H9 (cell line): ENCODE measurements at regions not wholly inside any gene's neighbourhood (a gene's known extent, or its start where the extent isn't known, plus 50 kb on each side); places are given as distances from the start of the nearest gene placed in this dataset.

ENCODE experiments used
- DNase-seq: peaks from one replicate; pipeline ENCODE4 v3.0.0-alpha.2; 2017
- H2AFZ ChIP-seq: one replicate; pipeline ENCODE4 v1.6.1; 2013; ENCODE audit warnings: mild to moderate bottlenecking, low read length, control low read depth, moderate library complexity
- H2AK5ac ChIP-seq: 2 replicates; pipeline ENCODE4 v1.6.1; 2013; ENCODE audit warnings: low read length, control low read depth, mixed read lengths; ENCODE audit not compliant: insufficient read length
- H2BK120ac ChIP-seq: one replicate; pipeline ENCODE4 v1.6.1; 2013; ENCODE audit warnings: low read depth, mild to moderate bottlenecking, low read length, control low read depth, inconsistent platforms; ENCODE audit not compliant: poor library complexity, severe bottlenecking
- H2BK12ac ChIP-seq: 2 replicates; pipeline ENCODE4 v1.6.1; 2013; ENCODE audit warnings: low read length, control low read depth, mixed read lengths, low read depth; ENCODE audit not compliant: insufficient read length
- H2BK15ac ChIP-seq: 2 replicates; pipeline ENCODE4 v1.6.1; 2013; ENCODE audit warnings: low read depth, low read length, control low read depth
- H2BK20ac ChIP-seq: one replicate; pipeline ENCODE4 v1.6.1; 2013; ENCODE audit warnings: low read depth, mild to moderate bottlenecking, low read length, control low read depth, inconsistent platforms; ENCODE audit not compliant: poor library complexity, severe bottlenecking
- H2BK5ac ChIP-seq: 2 replicates; pipeline ENCODE4 v1.6.1; 2013; ENCODE audit warnings: low read length, control low read depth, mixed read lengths; ENCODE audit not compliant: insufficient read length
- H3K14ac ChIP-seq: 2 replicates; pipeline ENCODE4 v1.6.1; 2013; ENCODE audit warnings: low read length, control low read depth; ENCODE audit not compliant: insufficient read depth
- H3K18ac ChIP-seq: 2 replicates; pipeline ENCODE4 v1.6.1; 2013; ENCODE audit warnings: low read depth, mild to moderate bottlenecking, mixed read lengths, low read length, control low read depth; ENCODE audit not compliant: insufficient read length
- H3K23ac ChIP-seq: 2 replicates; pipeline ENCODE4 v1.6.1; 2013; ENCODE audit warnings: low read length, control low read depth, mixed read lengths, low read depth; ENCODE audit not compliant: insufficient read length
- H3K23me2 ChIP-seq: 2 replicates; pipeline ENCODE4 v1.6.1; 2013; ENCODE audit warnings: low read depth, mild to moderate bottlenecking, mixed read lengths, low read length, control low read depth; ENCODE audit not compliant: insufficient read length, poor library complexity, severe bottlenecking
- H3K27ac ChIP-seq: 2 replicates; pipeline ENCODE4 v1.5.1; 2013; ENCODE audit warnings: low read length, control low read depth, mixed read lengths, low read depth; ENCODE audit not compliant: insufficient read length
- H3K27me3 ChIP-seq: 2 replicates; pipeline ENCODE4 v1.6.1; 2013; ENCODE audit warnings: low read length, control low read depth, inconsistent platforms; ENCODE audit not compliant: insufficient read depth
- H3K4ac ChIP-seq: 2 replicates; pipeline ENCODE4 v1.6.1; 2013; ENCODE audit warnings: low read depth, mild to moderate bottlenecking, control low read depth, inconsistent platforms, low read length, moderate library complexity
- H3K4me1 ChIP-seq: 2 replicates; pipeline ENCODE4 v1.6.1; 2013; ENCODE audit warnings: low read length, control low read depth, inconsistent platforms; ENCODE audit not compliant: insufficient read depth
- H3K4me2 ChIP-seq: 2 replicates; pipeline ENCODE4 v1.6.1; 2013; ENCODE audit warnings: low read length, control low read depth, mixed read lengths; ENCODE audit not compliant: insufficient read length, insufficient read depth
- H3K56ac ChIP-seq: 2 replicates; pipeline ENCODE4 v1.6.1; 2013; ENCODE audit warnings: low read depth, mild to moderate bottlenecking, mixed read lengths, low read length, control low read depth; ENCODE audit not compliant: insufficient read length
- H3K79me1 ChIP-seq: 2 replicates; pipeline ENCODE4 v1.6.1; 2013; ENCODE audit warnings: low read depth, mild to moderate bottlenecking, moderate library complexity, low read length, control low read depth, inconsistent platforms; ENCODE audit not compliant: insufficient read depth, poor library complexity, severe bottlenecking
- H3K79me2 ChIP-seq: 2 replicates; pipeline ENCODE4 v1.6.1; 2013; ENCODE audit warnings: low read length, control low read depth, inconsistent platforms; ENCODE audit not compliant: insufficient read depth
- H3K9ac ChIP-seq: 2 replicates; pipeline ENCODE4 v1.6.1; 2013; ENCODE audit warnings: low read length, control low read depth, mixed read lengths; ENCODE audit not compliant: insufficient read length; ENCODE audit errors: extremely low read depth
- H3K9me3 ChIP-seq: one replicate; pipeline ENCODE4 v1.6.1; 2013; ENCODE audit warnings: low read depth, low read length, inconsistent platforms; ENCODE audit not compliant: control insufficient read depth
- H3T11ph ChIP-seq: one replicate; pipeline ENCODE4 v1.6.1; 2013; ENCODE audit warnings: mild to moderate bottlenecking, low read length, control low read depth, inconsistent platforms
- H4K20me1 ChIP-seq: one replicate; pipeline ENCODE4 v1.6.1; 2013; ENCODE audit not compliant: control insufficient read depth, insufficient read length, insufficient read depth
- H4K5ac ChIP-seq: 2 replicates; pipeline ENCODE4 v1.6.1; 2013; ENCODE audit warnings: low read depth, mild to moderate bottlenecking, mixed read lengths, low read length, control low read depth; ENCODE audit not compliant: insufficient read length
- H4K8ac ChIP-seq: replicated peaks from 2 replicates; pipeline ENCODE4 v1.6.1; 2013; ENCODE audit warnings: low read length, control low read depth, mixed read lengths, low read depth; ENCODE audit not compliant: insufficient read length
- H4K91ac ChIP-seq: 2 replicates; pipeline ENCODE4 v1.6.1; 2013; ENCODE audit warnings: low read depth, mild to moderate bottlenecking, moderate library complexity, mixed read lengths, low read length, control low read depth; ENCODE audit not compliant: insufficient read length
- H3K27ac Mint-ChIP-seq, 3 experiments: 2 replicates in 2 of 3; 3 replicates in 1 of 3; pipeline ENCODE4 v1.8.0; 2020 to 2021; ENCODE audit warnings: mixed read lengths in 3 of 3, mild to moderate bottlenecking in 1 of 3, moderate library complexity in 1 of 3
- H3K27me3 Mint-ChIP-seq: 2 replicates; pipeline ENCODE4 v1.8.0; 2021; ENCODE audit warnings: low read depth, mild to moderate bottlenecking, moderate library complexity, mixed read lengths
- H3K36me3 Mint-ChIP-seq, 3 experiments: 2 replicates in 2 of 3; 3 replicates in 1 of 3; pipeline ENCODE4 v1.8.0; 2020 to 2021; ENCODE audit warnings: low read depth in 3 of 3, mixed read lengths in 3 of 3; ENCODE audit not compliant: insufficient read depth in 1 of 3
- H3K4me1 Mint-ChIP-seq, 2 experiments: 2 replicates each; pipeline ENCODE4 v1.8.0; 2020; ENCODE audit warnings: mixed read lengths in 2 of 2
- H3K4me3 Mint-ChIP-seq, 2 experiments: 2 replicates in 1 of 2; 3 replicates in 1 of 2; pipeline ENCODE4 v1.8.0; 2020 to 2021; ENCODE audit warnings: mild to moderate bottlenecking in 2 of 2, mixed read lengths in 2 of 2, moderate library complexity in 1 of 2
- H3K9me3 Mint-ChIP-seq, 2 experiments: 2 replicates in 1 of 2; 3 replicates in 1 of 2; pipeline ENCODE4 v1.8.0; 2020; ENCODE audit warnings: mild to moderate bottlenecking in 2 of 2, mixed read lengths in 2 of 2, moderate library complexity in 1 of 2
- CTCF ChIP-seq: fragments of 200-600 bp; sonication (generic); conservative IDR thresholded peaks from 3 replicates; pipeline ENCODE4 v1.8.0; 2021; ENCODE audit warnings: antibody characterized with exemption, mild to moderate bottlenecking
- WGBS: extraction: QIAGEN DNeasy Blood & Tissue Kit; methylation state at CpG from one replicate; pipeline ENCODE4 v1.1.7; 2013; ENCODE audit warnings: missing lambda C conversion rate, low lambda C conversion rate, mixed read lengths; ENCODE audit not compliant: insufficient read length; ENCODE audit errors: extremely low coverage; 5-methylcytosine and 5-hydroxymethylcytosine counted together

GRCh38 chr6:105594821-105595220, 191.9 kb upstream of the PREP start:
- Histone ChIP-seq H2AK5ac (no peak overlapping the region), H3K79me2 (no peaks in the 10 kb centered on the region), H3K79me1 (no peaks in the 10 kb centered on the region), H3K4me1 (peaks cover 3% of the 10 kb centered on the region; the same call in 1 of the 2 replicates), H3K9ac (no peak overlapping the region), H3K4me2 (no peak overlapping the region), H3K18ac (no peak overlapping the region), H2BK5ac (no peak overlapping the region), H3T11ph (no peak overlapping the region), H3K9me3 (no peaks in the 10 kb centered on the region), H3K4ac (no peak overlapping the region), H2BK12ac (no peak overlapping the region), H3K27ac (no peak overlapping the region), H4K20me1 (no peaks in the 10 kb centered on the region), H4K5ac (no peak overlapping the region), H2BK20ac (no peak overlapping the region), H4K91ac (no peak overlapping the region), H3K23ac (no peak overlapping the region), H3K56ac (no peak overlapping the region), H2AFZ (no peak overlapping the region), H2BK15ac (no peak overlapping the region), H3K27me3 (no peaks in the 10 kb centered on the region), H3K14ac (no peak overlapping the region), H3K23me2 (no peaks in the 10 kb centered on the region), H4K8ac (no peak overlapping the region), H2BK120ac (no peak overlapping the region)
- Mint-ChIP-seq H3K4me1 (peaks cover 12 to 28% of the 10 kb centered on the region in 2 experiments), H3K4me3 (no peak overlapping the region), H3K27me3 (no peaks in the 10 kb centered on the region), H3K9me3 (no peaks in the 10 kb centered on the region), H3K27ac (no peak overlapping the region), H3K36me3 (no peaks in the 10 kb centered on the region)
- no peak for DNase-seq
- no CpG with 5 or more reads among the region's 4 CpGs for WGBS
- TF ChIP-seq CTCF: no peak
